Trophoblast cell (in vitro differentiated cells and primary cell): ENCODE measurements at regions not wholly inside any gene's neighbourhood (a gene's known extent, or its start where the extent isn't known, plus 50 kb on each side); places are given as distances from the start of the nearest gene placed in this dataset.

Source experiments
- DNase-seq, 2 donors: peaks; one replicate each; pipeline ENCODE4 v3.0.0-alpha.2; 2016
- H2AFZ ChIP-seq: 2 replicates; pipeline ENCODE4 v1.6.1; 2013; ENCODE audit warnings: low read length, moderate library complexity, mild to moderate bottlenecking; ENCODE audit not compliant: insufficient read depth, poor library complexity
- H2AK5ac ChIP-seq: 2 replicates; pipeline ENCODE4 v1.6.1; 2013; ENCODE audit warnings: mild to moderate bottlenecking, low read length
- H2BK120ac ChIP-seq: 2 replicates; pipeline ENCODE4 v1.6.1; 2013; ENCODE audit warnings: low read length, mild to moderate bottlenecking, moderate library complexity; ENCODE audit not compliant: insufficient read depth, poor library complexity
- H2BK12ac ChIP-seq: 2 replicates; pipeline ENCODE4 v1.6.1; 2013; ENCODE audit warnings: mild to moderate bottlenecking, low read length, moderate library complexity
- H2BK5ac ChIP-seq: 2 replicates; pipeline ENCODE4 v1.6.1; 2013; ENCODE audit warnings: low read length, low read depth, moderate library complexity, mild to moderate bottlenecking; ENCODE audit not compliant: poor library complexity
- H3K14ac ChIP-seq: 2 replicates; pipeline ENCODE4 v1.6.1; 2013; ENCODE audit warnings: mild to moderate bottlenecking, low read length
- H3K18ac ChIP-seq: 2 replicates; pipeline ENCODE4 v1.6.1; 2013; ENCODE audit warnings: mild to moderate bottlenecking, low read length
- H3K23ac ChIP-seq: 2 replicates; pipeline ENCODE4 v1.6.1; 2013; ENCODE audit warnings: low read length
- H3K27ac ChIP-seq: 2 replicates; pipeline ENCODE4 v1.5.1; 2013; ENCODE audit warnings: low read depth, mild to moderate bottlenecking, inconsistent platforms, low read length, moderate library complexity
- H3K27me3 ChIP-seq: 2 replicates; pipeline ENCODE4 v1.6.1; 2013; ENCODE audit warnings: inconsistent platforms, mild to moderate bottlenecking, low read length, moderate library complexity; ENCODE audit not compliant: insufficient read depth
- H3K36me3 ChIP-seq, 2 experiments: 1 replicate in 1 of 2; 2 replicates in 1 of 2; pipeline ENCODE4 v1.6.1; 2013; ENCODE audit warnings: low read length in 2 of 2, mild to moderate bottlenecking in 2 of 2, moderate library complexity in 1 of 2; ENCODE audit not compliant: insufficient read depth in 2 of 2, control insufficient read depth in 1 of 2
- H3K4ac ChIP-seq: 2 replicates; pipeline ENCODE4 v1.6.1; 2013; ENCODE audit warnings: low read depth, mild to moderate bottlenecking, low read length, moderate library complexity
- H3K4me1 ChIP-seq, 2 experiments: 1 replicate in 1 of 2; 2 replicates in 1 of 2; pipeline ENCODE4 v1.6.1; 2013; ENCODE audit warnings: low read length in 2 of 2, mild to moderate bottlenecking in 2 of 2, moderate library complexity in 1 of 2; ENCODE audit not compliant: insufficient read depth in 2 of 2, control insufficient read depth in 1 of 2
- H3K4me2 ChIP-seq: 2 replicates; pipeline ENCODE4 v1.6.1; 2013; ENCODE audit warnings: inconsistent platforms, mild to moderate bottlenecking, low read length, moderate library complexity
- H3K4me3 ChIP-seq: 2 replicates; pipeline ENCODE4 v1.5.1; 2013; ENCODE audit warnings: mild to moderate bottlenecking, low read depth, low read length, inconsistent platforms
- H3K79me1 ChIP-seq: one replicate; pipeline ENCODE4 v1.6.1; 2013; ENCODE audit warnings: low read length
- H3K79me2 ChIP-seq: 2 replicates; pipeline ENCODE4 v1.6.1; 2013; ENCODE audit warnings: low read length, mild to moderate bottlenecking; ENCODE audit not compliant: control insufficient read depth, insufficient read depth, poor library complexity
- H3K9ac ChIP-seq: 2 replicates; pipeline ENCODE4 v1.6.1; 2013; ENCODE audit warnings: mild to moderate bottlenecking, low read length
- H3K9me3 ChIP-seq: 2 replicates; pipeline ENCODE4 v1.6.1; 2013; ENCODE audit warnings: low read depth, mild to moderate bottlenecking, control low read depth, inconsistent platforms, low read length; ENCODE audit not compliant: insufficient read depth
- H4K12ac ChIP-seq: 2 replicates; pipeline ENCODE4 v1.6.1; 2013; ENCODE audit warnings: low read depth, mild to moderate bottlenecking, low read length, moderate library complexity
- H4K8ac ChIP-seq: 2 replicates; pipeline ENCODE4 v1.6.1; 2013; ENCODE audit warnings: low read depth, mild to moderate bottlenecking, low read length, moderate library complexity
- H4K91ac ChIP-seq: one replicate; pipeline ENCODE4 v1.6.1; 2013; ENCODE audit warnings: low read depth, mild to moderate bottlenecking, low read length, moderate library complexity
- WGBS: extraction: QIAGEN DNeasy Blood & Tissue Kit; methylation state at CpG from one replicate; pipeline ENCODE4 v1.1.7; 2013; ENCODE audit warnings: missing lambda C conversion rate; ENCODE audit not compliant: insufficient read length, insufficient coverage; ENCODE audit errors: extremely low coverage; 5-methylcytosine and 5-hydroxymethylcytosine counted together

DNA sequence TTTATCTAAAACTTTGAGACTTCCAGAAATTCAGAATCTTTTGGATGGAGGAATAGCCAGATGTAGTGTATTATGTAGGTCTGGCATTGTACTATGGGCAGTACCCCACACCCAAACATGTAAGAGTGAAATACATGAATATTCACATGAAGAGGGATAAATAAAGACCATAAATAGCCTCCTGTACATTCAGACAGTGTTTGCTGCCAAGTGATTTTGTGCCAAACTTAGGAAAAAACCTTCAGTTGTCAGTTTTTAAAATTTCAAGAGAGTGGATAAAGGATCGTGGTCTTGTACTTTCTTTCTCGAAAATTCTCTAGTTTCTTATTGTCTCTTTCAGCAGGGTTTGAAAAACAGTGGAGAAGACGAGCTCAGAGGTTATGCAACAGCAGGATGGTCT is 150.3 kb upstream of the LARGE1 start:
- H3K9me3 ChIP-seq = no peaks in the 10 kb centered on the region
- no peak overlapping the region for H2AK5ac ChIP-seq
- no peaks in the 10 kb centered on the region for H3K79me2 ChIP-seq
- no peak overlapping the region for H3K4me2 ChIP-seq
- whole genome bisulfite sequencing = no CpG with 5 or more reads among the region's 3 CpGs
- no peak overlapping the region for H2AFZ ChIP-seq
- no peak overlapping the region for H3K4ac ChIP-seq
- no peak overlapping the region for H3K9ac ChIP-seq
- no peak overlapping the region for H3K27ac ChIP-seq
- no peaks in the 10 kb centered on the region for H3K36me3 ChIP-seq
- H3K79me1 ChIP-seq = no peaks in the 10 kb centered on the region
- no peak overlapping the region for H3K4me3 ChIP-seq
- H2BK120ac ChIP-seq = no peak overlapping the region
- no peak overlapping the region for H3K23ac ChIP-seq
- DNase-seq = no peak
- no peaks in the 10 kb centered on the region for H3K4me1 ChIP-seq
- H4K91ac ChIP-seq = no peak overlapping the region
- no peak overlapping the region for H2BK5ac ChIP-seq
- no peak overlapping the region for H2BK12ac ChIP-seq
- H3K27me3 ChIP-seq = no peaks in the 10 kb centered on the region
- H3K14ac ChIP-seq = no peak overlapping the region
- H4K8ac ChIP-seq = no peak overlapping the region
- no peak overlapping the region for H3K18ac ChIP-seq
- H4K12ac ChIP-seq = no peak overlapping the region

DNA sequence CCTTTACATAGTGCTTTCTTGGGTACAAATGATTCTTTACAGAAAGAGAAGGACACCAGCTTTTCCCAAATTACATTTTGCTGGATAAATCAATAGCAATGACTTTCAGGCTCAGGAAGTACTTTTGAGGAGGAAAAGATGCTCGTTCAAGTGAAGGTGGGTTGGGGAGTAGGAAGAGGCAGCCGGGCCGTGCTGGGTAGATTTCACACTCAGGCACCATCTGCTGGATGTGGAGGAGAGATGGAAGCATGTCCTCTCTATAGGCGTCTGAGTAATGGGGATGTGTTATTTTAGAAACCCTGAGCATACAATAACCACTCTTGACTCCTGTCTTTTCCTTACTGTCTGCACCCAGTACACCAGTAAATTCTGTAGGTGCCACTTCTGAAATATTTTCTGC is 152.3 kb upstream of the LARGE1 start:
- DNase-seq = no peak
- Histone ChIP-seq H3K27me3 (no peaks in the 10 kb centered on the region), H3K36me3 (no peaks in the 10 kb centered on the region), H3K79me1 (no peaks in the 10 kb centered on the region), H2AFZ (no peak overlapping the region), H2BK5ac (no peak overlapping the region), H2BK12ac (no peak overlapping the region), H4K91ac (no peak overlapping the region), H3K18ac (no peak overlapping the region), H2BK120ac (no peak overlapping the region), H3K9me3 (no peaks in the 10 kb centered on the region), H3K4me2 (no peak overlapping the region), H3K4ac (no peak overlapping the region), H3K79me2 (no peaks in the 10 kb centered on the region), H4K8ac (no peak overlapping the region), H3K4me1 (no peaks in the 10 kb centered on the region), H3K23ac (no peak overlapping the region), H3K27ac (no peak overlapping the region), H3K4me3 (no peak overlapping the region), H2AK5ac (no peak overlapping the region), H3K14ac (no peak overlapping the region), H4K12ac (no peak overlapping the region), H3K9ac (no peak overlapping the region)
- no CpG with 5 or more reads among the region's 4 CpGs for WGBS

DNA sequence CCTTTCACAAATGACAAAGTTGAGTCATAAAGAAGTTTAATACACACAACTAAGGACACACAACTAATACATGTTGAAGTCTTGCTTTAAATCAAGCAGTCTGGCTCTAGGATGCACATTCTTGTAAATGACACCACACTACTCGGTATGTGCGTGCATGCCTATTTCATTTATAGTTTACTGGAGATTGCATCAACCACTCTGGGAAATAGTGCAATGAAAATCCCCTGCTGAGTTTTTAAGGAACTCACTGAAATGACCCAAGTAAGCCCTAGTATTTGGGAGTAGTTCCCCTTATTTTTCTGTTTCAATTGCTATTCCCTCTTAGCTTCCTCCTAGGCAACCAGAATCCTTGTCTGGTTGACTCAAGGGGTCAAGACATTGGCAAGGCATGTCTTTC is 160.2 kb upstream of the LARGE1 start:
- Histone ChIP-seq H3K4ac (no peak overlapping the region), H3K36me3 (no peaks in the 10 kb centered on the region), H3K27me3 (no peaks in the 10 kb centered on the region), H2AK5ac (no peak overlapping the region), H2BK5ac (no peak overlapping the region), H4K91ac (no peak overlapping the region), H3K4me1 (no peaks in the 10 kb centered on the region), H2BK120ac (no peak overlapping the region), H3K18ac (no peak overlapping the region), H3K9ac (no peak overlapping the region), H3K79me1 (no peaks in the 10 kb centered on the region), H3K23ac (no peak overlapping the region), H2AFZ (no peak overlapping the region), H3K4me3 (no peak overlapping the region), H4K8ac (no peak overlapping the region), H3K14ac (no peak overlapping the region), H2BK12ac (no peak overlapping the region), H3K9me3 (no peaks in the 10 kb centered on the region), H3K27ac (no peak overlapping the region), H4K12ac (no peak overlapping the region), H3K79me2 (no peaks in the 10 kb centered on the region), H3K4me2 (no peak overlapping the region)
- WGBS = no CpG with 5 or more reads among the region's 2 CpGs
- no peak for DNase-seq

DNA sequence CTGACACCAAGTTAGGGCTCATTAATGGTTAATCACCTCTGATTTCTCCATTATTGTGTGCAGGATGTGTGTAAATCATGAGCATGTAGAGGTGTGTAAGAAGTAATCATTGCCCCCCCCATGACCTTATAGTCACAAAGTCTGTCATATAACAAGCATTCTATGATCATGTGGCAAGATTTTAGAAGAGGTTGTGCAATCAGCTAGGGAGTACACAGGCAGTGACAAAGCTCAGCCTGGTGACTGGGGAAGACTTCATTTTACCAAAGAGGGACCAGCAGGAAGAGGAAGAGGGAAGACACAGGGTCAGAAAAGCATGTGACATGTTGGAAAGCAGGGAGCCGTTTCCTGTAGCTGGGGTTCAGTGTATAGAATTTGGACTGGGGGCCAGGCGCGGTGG is 176.5 kb upstream of the LARGE1 start:
- H4K8ac ChIP-seq = no peak overlapping the region
- no peak overlapping the region for H2AK5ac ChIP-seq
- no peaks in the 10 kb centered on the region for H3K79me1 ChIP-seq
- DNase-seq = no peak
- no peak overlapping the region for H3K4me2 ChIP-seq
- H3K27me3 ChIP-seq = no peaks in the 10 kb centered on the region
- H4K12ac ChIP-seq = no peak overlapping the region
- H4K91ac ChIP-seq = no peak overlapping the region
- H3K9me3 ChIP-seq = no peaks in the 10 kb centered on the region
- H3K4ac ChIP-seq = no peak overlapping the region
- H2BK5ac ChIP-seq = no peak overlapping the region
- H2AFZ ChIP-seq = no peak overlapping the region
- H3K36me3 ChIP-seq = no peaks in the 10 kb centered on the region
- H3K23ac ChIP-seq = no peak overlapping the region
- no peak overlapping the region for H3K14ac ChIP-seq
- H3K4me3 ChIP-seq = no peak overlapping the region
- H3K9ac ChIP-seq = no peak overlapping the region
- H3K18ac ChIP-seq = no peak overlapping the region
- no peaks in the 10 kb centered on the region for H3K4me1 ChIP-seq
- no peak overlapping the region for H3K27ac ChIP-seq
- H2BK12ac ChIP-seq = no peak overlapping the region
- no CpG with 5 or more reads among the region's 3 CpGs for WGBS
- H3K79me2 ChIP-seq = no peaks in the 10 kb centered on the region
- no peak overlapping the region for H2BK120ac ChIP-seq
